Spleen (tissue), 7 donors: ENCODE measurements at regions not wholly inside any gene's neighbourhood (a gene's known extent, or its start where the extent isn't known, plus 50 kb on each side); places are given as distances from the start of the nearest gene placed in this dataset.

Source experiments
- CTCF ChIP-seq, 11 experiments: fragments of 200-600 bp in 7 of 11; fragments of 450-650 bp in 4 of 11; sonication (generic) in 4 of 11; IDR thresholded peaks in 8 of 11; conservative IDR thresholded peaks in 3 of 11; 1 replicate in 7 of 11; 2 replicates in 4 of 11; pipeline versions ENCODE4 v1.4.0 to v1.8.0; 2016 to 2021; ENCODE audit warnings: antibody characterized with exemption in 11 of 11, inconsistent platforms in 4 of 11, mild to moderate bottlenecking in 1 of 11
- POLR2A ChIP-seq, 3 donors: fragments of 450-650 bp; IDR thresholded peaks; one replicate each; pipeline ENCODE4 v1.5.1; 2017; ENCODE audit warnings: antibody characterized with exemption in 3 of 3, mild to moderate bottlenecking in 1 of 3
- POLR2AphosphoS5 ChIP-seq, 3 donors: sonication (generic); formaldehyde crosslinking; IDR thresholded peaks; one replicate each; pipeline ENCODE4 v1.5.1; 2017; ENCODE audit warnings: antibody characterized with exemption in 3 of 3
- donor health status: DM: no; HTN: no; CAD: no; lungs with moderate emphysema.
- donor health status: DM: no; HTN: no; CAD: no.
- donor health status: DM: no; HTN: no; CAD: no.

- no peak for TF ChIP-seq POLR2A (IDR thresholded peaks at IDR 0.05)
- TF ChIP-seq CTCF (IDR thresholded peaks at IDR 0.05 in 8 of 11, conservative IDR thresholded peaks at IDR 0.05 in 3 of 11) = no peak
- TF ChIP-seq POLR2AphosphoS5 (IDR thresholded peaks at IDR 0.05) = no peak
Observed at GRCh38 chr16:65789161-65789945, 577.1 kb upstream of the CDH5 start.
